GM12878 (cell line): ENCODE measurements at regions not wholly inside any gene's neighbourhood (a gene's known extent, or its start where the extent isn't known, plus 50 kb on each side); places are given as distances from the start of the nearest gene placed in this dataset.

ENCODE experiments used
- CREB1 ChIP-seq: IDR thresholded peaks from 2 replicates; pipeline ENCODE4 v1.6.1; 2012; ENCODE audit warnings: low read depth, mild to moderate bottlenecking, inconsistent platforms
- EGR1 ChIP-seq, 2 experiments: IDR thresholded peaks; 1 replicate in 1 of 2; 2 replicates in 1 of 2; pipeline ENCODE4 v1.6.1; 2011 to 2012; ENCODE audit warnings: low read depth in 2 of 2, low read length in 2 of 2, borderline replicate concordance in 1 of 2, mild to moderate bottlenecking in 1 of 2, moderate library complexity in 1 of 2
- EZH2 ChIP-seq: IDR thresholded peaks from 2 replicates; pipeline ENCODE4 v1.6.1; 2012; ENCODE audit warnings: low read depth, mild to moderate bottlenecking, control low read depth, inconsistent platforms, low read length, borderline replicate concordance; ENCODE audit not compliant: control insufficient read depth
- GABPA ChIP-seq: IDR thresholded peaks from 2 replicates; pipeline ENCODE4 v1.6.1; 2014; ENCODE audit warnings: antibody characterized with exemption, low read depth, mild to moderate bottlenecking, inconsistent platforms
- POLR2AphosphoS5 ChIP-seq: IDR thresholded peaks from 2 replicates; pipeline ENCODE4 v1.6.1; 2011; ENCODE audit warnings: mild to moderate bottlenecking, low read length, inconsistent platforms
- RFX5 ChIP-seq: IDR thresholded peaks from 2 replicates; pipeline ENCODE4 v1.6.1; 2011; ENCODE audit warnings: low read depth, low read length, improper control_type of control experiment
- SMAD1 ChIP-seq: fragments of 450-650 bp; IDR thresholded peaks from 2 replicates; pipeline ENCODE4 v1.6.1; 2018; ENCODE audit warnings: mild to moderate bottlenecking, low read depth; ENCODE audit not compliant: partially characterized antibody
- SPI1 ChIP-seq: IDR thresholded peaks from 2 replicates; pipeline ENCODE4 v1.6.1; 2011; ENCODE audit warnings: low read depth, mild to moderate bottlenecking, low read length, moderate library complexity, borderline replicate concordance; ENCODE audit not compliant: insufficient read depth
- TAF1 ChIP-seq: IDR thresholded peaks from 2 replicates; pipeline ENCODE4 v1.6.1; 2011; ENCODE audit warnings: mild to moderate bottlenecking, low read depth, low read length, borderline replicate concordance
- ZNF384 ChIP-seq: IDR thresholded peaks from 2 replicates; pipeline ENCODE4 v1.6.1; 2012; ENCODE audit warnings: low read depth, mild to moderate bottlenecking, low read length, improper control_type of control experiment, borderline replicate concordance
- ZZZ3 ChIP-seq: IDR thresholded peaks from 2 replicates; pipeline ENCODE4 v1.6.1; 2011; ENCODE audit warnings: low read depth; ENCODE audit not compliant: control insufficient read depth, insufficient read length
- TF ChIP-seq, protein P1 (sequence below), 3 experiments: IDR thresholded peaks in 2 of 3; conservative IDR thresholded peaks in 1 of 3; 2 replicates each; pipeline ENCODE4 v1.5.1; 2011; ENCODE audit warnings: low read depth in 3 of 3, low read length in 3 of 3, mild to moderate bottlenecking in 3 of 3, control low read depth in 2 of 3, moderate library complexity in 2 of 3, inconsistent platforms in 1 of 3, mixed read lengths in 1 of 3; ENCODE audit not compliant: control insufficient read depth in 2 of 3, insufficient read depth in 1 of 3; ENCODE audit errors: extremely low read depth in 1 of 3

DNA sequence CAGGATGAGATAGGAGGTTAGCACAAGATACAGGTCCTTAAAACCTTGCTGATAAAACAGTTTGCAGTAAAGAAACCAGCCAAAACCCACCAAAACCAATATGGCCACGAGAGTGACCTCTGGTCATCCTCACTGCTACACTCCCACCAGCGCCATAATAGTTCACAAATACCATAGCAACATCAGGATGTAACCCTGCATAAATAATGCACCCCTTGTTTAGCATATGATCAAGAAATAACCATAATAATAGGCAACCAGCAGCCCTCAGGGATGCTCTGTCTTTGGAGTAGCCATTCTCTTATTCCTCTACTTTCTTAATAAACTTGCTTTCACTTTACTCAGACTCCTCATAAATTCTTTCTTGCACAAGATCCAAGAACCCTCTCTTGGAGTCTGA lies 86.9 kb upstream of the PRSS3 start:
- TF ChIP-seq SPI1 (no peak), RFX5 (no peak), POLR2AphosphoS5 (no peak), ZZZ3 (no peak), GABPA (no peak), EZH2 (no peak), EGR1 (IDR thresholded peaks at IDR 0.05; ENCODE audit: borderline replicate concordance in 1 of 2, low read depth in 2 of 2, low read length in 2 of 2) (no peak), ZNF384 (no peak), CREB1 (no peak), SMAD1 (no peak), TAF1 (no peak)
- TF ChIP-seq, protein P1, sequence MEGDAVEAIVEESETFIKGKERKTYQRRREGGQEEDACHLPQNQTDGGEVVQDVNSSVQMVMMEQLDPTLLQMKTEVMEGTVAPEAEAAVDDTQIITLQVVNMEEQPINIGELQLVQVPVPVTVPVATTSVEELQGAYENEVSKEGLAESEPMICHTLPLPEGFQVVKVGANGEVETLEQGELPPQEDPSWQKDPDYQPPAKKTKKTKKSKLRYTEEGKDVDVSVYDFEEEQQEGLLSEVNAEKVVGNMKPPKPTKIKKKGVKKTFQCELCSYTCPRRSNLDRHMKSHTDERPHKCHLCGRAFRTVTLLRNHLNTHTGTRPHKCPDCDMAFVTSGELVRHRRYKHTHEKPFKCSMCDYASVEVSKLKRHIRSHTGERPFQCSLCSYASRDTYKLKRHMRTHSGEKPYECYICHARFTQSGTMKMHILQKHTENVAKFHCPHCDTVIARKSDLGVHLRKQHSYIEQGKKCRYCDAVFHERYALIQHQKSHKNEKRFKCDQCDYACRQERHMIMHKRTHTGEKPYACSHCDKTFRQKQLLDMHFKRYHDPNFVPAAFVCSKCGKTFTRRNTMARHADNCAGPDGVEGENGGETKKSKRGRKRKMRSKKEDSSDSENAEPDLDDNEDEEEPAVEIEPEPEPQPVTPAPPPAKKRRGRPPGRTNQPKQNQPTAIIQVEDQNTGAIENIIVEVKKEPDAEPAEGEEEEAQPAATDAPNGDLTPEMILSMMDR (IDR thresholded peaks at IDR 0.05 in 2 of 3, conservative IDR thresholded peaks at IDR 0.05 in 1 of 3; ENCODE audit: control insufficient read depth in 2 of 3, extremely low read depth in 1 of 3, insufficient read depth in 1 of 3, low read depth in 3 of 3, low read length in 3 of 3): no peak
